NCI-H2227 treated with DMSO at 0.1 percent for 48 hours (cell line): ENCODE measurements at regions not wholly inside any gene's neighbourhood (a gene's known extent, or its start where the extent isn't known, plus 50 kb on each side); places are given as distances from the start of the nearest gene placed in this dataset.
A peak's percentile ranks its signal among the peaks of the same experiment; 100 is the strongest.

Experiments
- DNase-seq: peaks from one replicate; lab custom pipeline; 2025; lab: John Stamatoyannopoulos, UW

DNA sequence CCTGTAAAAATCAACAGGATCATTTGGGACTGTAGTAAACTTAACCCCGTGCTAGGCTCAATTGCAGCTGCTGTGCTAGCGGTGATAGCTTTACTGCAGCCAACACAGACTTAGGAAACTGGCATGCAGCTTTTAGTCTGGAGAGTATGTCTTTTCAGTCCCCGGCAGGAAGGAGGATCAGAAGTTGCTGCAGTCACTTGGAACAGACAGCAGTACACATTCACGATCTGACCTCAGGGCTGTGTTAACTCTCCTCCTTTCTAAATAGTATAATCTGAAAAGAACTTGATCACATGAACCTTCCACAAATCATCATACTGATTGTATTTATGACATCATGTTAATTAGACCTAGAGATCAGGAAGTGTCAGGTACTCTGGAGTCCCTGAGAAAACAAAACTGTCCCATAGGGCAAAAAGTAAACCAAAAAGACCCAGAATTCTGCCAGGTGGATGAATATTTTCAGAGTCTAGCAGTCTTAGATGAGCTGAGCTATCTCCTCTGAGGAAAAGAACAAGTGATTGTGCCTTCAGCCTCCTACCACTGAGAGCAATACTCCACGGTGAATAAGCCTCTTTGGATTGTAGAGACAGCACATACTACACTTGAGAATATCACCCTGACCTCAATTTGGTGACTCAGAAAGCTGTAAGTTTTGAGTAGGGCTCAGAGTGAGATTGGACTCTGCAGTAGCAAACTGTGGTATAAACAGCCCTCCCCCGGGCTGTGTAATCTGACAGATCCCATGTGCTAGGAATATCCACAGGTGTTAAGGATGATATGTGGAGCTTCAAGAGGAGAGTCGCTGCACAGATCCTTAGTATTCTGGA lies 181.0 kb upstream of the GPR12 start:
- DNase-seq, result no peak

DNA sequence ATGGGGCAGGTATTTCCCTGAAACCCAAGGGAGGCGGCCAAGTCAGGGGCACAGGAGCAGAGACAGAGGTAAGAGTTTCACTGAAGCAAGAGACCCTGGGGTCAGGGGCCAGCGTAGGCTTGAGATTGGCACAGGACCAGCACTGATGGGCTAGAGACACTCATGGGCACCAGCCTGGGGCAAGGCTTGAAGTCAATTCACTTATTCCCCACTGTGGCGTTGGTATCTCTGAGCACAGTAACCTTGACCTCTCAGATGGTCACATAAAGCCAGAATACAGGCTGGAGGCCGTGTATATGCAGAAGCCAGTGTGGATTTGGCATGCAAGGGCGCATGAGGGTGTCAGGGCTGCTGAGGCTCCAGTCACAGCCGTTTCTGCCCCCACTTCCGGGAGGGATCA lies 173.5 kb upstream of the GPR12 start:
- no peak for DNase-seq

DNA sequence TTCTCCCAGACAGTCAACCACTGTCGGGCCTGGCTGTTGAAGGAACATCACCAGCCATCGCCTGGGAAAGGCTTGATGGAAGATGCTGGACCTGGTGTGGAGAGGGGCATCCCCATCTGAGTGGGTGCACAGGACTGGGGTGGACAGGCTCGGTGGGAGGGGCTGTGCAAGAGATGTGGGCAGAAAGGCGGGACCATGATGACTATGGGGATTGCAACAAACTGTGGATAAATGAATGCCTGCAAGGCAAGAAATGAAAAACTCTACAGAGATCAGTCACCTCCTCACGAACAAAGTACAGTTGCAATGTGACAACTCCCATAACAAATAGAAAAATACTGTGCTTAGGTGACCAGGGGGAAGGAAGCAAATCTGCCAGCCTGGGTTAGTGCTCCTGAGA lies 171.9 kb upstream of the GPR12 start:
- DNase-seq, result no peak

DNA sequence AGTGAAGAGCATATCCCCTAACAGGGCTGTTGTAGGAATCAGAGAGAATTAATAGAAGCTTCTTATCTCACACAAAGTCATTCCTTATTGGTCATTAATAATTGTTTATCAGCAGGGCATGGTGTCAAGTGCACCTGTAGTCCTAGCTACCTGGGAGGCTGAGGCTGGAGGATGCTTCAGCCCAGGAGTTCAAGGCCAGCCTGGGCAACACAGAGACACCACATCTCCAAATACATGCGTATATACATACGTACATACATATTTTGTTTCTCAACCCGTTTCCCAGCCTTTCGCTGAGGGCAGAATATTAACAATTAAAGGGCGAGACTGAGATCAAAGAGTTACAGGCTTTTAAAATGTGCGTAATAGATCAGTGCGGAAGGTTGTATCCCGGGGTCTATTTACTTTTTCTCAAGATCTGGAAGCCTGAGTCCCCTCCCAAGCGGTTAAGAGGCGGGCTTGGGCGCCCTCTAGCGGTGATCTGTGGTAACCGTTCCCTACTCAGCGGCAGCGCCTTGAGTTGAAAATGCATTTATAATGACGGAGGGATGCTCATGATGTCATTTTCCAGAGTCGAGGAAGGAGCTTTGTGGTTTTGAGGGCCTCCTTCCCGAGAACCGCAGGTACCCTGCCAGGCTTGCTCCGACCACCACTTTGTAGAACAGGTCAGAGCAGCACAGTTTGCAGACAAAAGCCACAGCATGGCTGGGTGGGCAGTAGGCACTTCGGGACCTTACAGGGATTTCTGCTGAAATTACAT lies 169.6 kb upstream of the GPR12 start:
- peak; percentile 81 for DNase-seq

DNA sequence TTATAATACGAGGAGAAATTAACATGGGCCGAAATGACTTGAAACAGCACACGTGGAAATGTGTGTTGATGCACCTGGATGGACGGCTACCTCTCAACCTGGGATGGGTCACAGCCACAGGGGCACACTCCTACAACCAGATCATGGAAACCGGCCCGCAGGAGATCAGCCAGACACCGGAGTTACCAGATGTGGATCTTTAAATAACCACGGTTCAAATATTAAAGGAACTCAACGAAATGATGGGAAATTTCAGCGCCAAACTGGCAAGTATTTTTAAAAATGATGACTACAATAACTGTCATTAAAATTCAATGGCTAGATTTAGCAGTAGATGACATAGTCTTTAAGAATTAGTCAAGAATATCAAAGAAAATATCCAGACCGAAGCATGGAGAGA lies 166.9 kb upstream of the GPR12 start:
- no peak for DNase-seq

DNA sequence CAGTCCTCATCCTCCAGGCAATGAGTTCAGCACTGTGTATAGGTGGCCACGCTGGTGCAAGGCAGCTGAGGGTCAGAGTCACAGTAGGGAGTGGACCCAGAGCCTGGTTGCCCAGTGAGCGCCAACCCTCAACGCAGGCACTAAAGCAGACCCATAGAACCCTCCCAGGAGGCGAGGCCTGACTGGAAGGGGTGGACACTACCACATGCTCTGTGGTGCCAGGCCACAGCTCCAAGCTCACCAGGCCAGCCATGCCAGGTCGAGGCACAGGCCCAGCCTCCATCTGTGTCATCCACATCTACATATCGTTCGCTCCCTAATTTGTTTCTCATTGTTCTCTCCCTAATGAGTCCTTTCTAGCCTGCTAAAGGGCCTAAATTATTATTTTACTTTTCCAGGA lies 165.8 kb upstream of the GPR12 start:
- DNase-seq, result no peak

DNA sequence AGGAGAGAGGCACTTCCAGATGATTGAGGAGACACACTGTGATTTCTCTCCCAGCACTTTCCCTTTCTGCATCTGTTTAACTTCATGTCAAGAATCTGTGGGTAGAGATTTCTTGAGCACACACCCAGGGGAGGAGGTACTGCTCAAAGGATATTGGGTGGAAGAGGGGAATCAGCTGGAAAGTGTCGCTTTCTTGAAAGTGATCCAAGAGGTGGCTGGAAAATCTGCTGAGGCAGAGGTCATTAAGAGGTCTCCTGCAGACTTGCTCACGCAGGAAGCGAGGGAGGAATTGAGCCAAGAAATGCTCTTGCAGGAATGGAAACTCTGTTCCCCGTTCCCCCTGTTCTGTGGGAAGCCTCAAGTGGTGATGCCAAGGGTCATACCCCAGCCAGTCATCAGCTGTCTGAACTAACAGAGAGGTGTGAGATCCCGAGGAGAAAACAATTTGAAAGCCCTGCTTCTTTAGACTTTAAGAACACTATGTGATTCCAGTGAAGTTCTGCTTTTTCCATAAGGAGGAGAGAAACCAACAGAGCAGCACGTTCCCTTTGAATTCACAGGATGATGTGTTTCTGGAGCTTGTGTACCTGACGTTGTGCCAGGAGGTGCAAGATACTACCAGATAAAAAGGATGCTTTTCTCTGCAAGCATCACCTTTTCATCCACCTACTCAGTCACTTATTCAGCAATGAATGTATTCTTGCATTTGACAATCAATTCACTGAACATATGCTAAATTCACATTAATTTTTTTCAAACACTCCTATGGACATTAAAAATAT lies 163.4 kb upstream of the GPR12 start:
- peak; percentile 28 for DNase-seq

DNA sequence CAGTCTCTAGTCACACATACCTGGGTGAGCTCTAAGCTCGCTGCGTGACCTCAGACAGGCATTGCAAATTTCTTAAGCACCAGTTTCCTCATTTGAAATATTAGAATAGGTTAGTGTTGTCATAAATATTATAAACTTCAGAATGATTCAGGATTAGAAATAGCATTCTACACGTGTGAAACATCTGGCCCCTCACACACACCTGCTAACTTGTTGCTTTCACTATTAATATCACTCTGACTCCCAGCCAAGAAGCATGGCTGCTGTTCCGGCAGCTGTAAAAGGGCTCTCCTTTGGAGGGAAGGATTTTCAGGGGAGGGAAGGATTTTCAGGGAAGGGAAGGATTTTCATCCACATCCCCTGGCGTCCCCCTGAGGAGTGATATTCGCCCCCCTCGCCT lies 161.3 kb upstream of the GPR12 start:
- DNase-seq, result no peak

DNA sequence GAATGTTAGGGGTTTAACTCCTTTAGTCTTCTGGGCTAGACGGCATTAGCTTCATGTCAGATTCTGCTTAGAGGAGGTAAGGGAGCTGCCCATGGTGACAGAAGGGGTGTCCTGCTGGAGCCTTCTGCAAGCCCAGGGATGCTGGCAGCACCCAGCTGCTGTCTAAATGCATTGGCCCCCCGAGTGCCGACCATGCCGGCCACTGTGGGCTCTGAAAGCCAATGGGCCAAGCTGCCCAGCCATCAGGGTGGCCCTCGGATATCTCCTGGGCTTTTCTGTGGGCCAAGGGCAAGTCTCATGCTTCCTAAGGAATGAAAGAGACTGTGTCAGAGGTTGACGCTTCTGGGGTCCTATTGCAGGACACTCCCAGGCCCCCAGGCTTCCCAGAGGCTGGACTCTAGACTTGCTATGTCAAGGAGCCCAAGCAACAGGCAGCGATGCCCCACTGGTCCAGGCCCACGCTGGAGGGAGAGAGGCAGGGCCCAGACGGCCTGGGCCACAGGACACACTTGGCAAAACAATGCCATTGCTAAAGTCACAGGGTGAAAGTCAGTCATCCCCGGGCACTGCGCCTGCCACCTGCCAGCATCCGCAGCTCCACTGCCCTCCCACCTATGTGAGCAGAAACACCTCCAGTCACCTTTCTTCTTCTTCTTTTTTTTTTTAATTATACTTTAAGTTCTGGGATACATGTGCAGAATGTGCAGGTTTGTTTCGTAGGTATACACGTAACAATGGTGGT lies 160.2 kb upstream of the GPR12 start:
- no peak for DNase-seq

DNA sequence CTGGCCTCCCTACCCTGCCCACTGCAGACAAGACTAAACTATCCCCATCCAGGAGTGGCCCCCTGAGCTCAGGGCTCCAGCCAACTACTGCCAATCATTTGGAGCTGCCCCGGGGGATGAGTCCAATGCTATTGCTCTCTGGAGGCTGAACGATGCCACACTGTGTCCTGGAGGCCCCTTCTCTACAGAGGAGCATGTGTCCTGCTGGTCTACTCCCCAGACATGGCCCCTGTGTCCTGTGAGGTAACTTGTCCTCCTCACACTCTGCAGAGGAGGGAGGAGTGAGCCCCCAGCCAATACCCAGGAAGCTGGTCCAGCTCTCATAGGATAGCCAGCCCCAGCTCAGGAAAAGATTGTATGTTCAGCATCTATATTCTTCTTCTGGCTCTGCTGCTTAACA lies 159.1 kb upstream of the GPR12 start:
- DNase-seq, result no peak

DNA sequence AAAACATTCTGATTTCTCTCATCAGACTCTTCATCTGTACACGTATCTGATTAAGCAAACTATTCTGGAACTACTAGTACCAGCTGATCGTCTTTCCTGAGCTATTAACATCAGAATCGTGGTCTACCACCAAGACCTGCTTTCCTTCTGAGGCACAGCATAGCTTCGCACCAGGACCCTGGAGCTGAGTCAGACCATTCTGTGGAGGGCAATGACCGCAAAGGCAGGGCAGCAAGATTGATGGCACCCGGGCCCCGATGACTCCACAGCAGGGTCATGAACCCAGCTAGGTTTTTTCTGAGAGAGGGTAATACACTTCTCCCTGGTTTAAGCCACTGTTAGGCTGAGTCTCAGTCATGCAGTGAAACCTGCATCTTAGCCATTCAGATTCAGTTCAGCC lies 158.7 kb upstream of the GPR12 start:
- DNase-seq, result no peak

DNA sequence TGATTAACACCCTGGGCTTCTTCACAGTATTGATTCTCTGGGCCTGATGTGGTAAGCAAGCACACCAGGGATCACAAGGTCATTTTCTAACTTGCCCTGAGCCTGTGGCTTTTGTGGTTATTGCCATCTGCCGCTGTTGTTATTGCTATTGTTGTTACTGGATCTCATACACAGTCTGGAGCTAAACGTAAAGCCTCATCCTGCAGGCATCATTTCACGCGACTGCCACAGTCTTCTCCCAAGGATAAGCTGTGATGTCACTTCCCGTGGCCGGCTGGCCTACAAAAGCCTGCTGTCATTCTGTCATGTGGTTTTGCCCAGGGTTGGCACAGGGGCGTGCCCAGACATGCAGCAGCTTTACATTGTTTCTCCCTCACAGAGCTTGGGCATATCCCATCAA lies 154.0 kb upstream of the GPR12 start:
- DNase-seq, result peak; percentile 34

DNA sequence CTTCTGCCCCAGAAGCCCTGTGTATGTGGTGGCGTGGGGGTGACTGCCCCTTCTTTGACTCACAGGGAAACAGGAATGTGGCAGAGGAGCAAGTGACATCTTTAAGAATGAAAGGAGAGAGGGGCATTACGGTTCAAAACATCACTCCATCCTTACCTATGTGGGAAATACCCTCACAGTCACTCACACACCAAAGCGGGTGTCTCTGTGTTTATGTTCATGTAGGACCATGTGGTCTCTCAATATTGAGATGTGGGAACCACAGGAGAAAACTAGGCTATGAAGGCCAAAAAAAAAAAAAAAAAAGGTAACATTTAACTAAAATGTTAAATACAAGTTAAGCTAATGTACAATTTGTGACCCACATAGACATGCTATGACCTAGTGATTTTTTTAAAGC lies 153.6 kb upstream of the GPR12 start:
- no peak for DNase-seq

DNA sequence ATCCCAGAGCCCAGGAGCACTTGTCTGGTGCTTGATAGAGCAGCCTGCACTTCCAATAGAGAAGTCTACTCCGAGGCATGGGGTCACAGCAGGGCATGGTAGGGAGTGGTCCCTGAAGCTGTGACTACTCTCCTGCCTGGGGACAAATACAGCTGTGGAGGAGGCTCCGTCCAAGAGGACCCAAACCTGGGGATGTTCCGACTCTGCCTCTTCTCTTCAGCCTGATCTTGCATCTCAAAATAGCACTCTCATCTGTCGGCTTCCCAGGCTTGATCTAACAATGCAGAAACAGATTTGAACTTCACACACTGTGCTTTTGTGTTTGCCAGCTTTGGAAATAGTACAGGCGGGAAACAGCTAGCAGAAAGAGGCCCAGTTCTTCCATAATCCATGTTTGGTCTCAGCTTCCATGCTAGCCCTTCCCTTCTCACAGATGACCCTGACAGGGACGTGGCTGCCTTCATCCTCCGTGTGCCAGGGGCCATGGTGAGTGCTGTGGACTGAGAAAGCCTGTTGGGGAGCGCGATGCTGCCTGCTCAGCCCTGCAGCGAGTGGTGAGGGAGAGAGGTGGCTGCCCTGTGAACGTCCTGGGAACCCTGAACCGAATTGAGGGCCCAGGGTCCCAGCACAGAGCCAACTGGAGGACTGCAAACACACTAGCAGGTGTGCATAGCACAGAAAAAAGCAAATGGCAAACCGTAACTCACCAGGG lies 150.3 kb upstream of the GPR12 start:
- no peak for DNase-seq

DNA sequence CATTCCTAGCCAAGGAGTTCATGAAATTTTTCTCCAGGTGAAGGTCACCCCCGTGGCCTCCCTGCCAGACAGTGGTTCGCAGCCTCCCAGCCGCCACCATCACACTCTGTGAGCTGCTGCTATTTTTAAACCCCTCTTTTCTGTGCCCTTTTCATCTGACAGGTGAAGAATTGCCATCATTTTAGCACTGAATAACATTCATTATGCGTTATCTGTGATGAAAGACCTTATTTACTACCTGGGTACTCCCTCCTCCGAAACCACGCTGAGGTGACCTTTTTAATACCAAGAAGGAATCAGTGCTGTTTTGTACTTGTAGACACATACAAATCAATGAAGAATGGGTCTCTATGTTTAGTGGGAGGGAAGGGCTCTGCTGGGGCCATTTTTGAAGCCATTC lies 148.9 kb upstream of the GPR12 start:
- peak; percentile 80 for DNase-seq

DNA sequence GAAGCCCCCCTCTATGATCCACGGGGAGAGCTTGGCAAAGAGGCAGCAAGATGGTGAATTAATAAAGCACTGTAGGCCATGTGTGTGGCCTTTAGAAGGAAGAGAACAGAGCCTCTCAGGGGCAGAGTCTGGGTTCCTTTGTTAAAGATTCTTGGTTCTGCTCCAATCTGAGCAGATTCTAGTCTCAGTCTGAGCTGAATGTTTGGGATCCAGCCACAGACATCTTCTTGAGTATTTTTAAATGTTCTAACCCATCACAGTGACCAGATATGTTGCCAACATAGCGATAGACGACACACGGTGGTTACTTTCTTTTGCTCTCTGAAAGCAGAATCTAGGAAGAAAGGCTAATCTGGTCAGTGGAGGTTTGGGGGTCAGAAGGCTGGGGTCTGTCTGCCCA lies 147.5 kb upstream of the GPR12 start:
- DNase-seq, result no peak

DNA sequence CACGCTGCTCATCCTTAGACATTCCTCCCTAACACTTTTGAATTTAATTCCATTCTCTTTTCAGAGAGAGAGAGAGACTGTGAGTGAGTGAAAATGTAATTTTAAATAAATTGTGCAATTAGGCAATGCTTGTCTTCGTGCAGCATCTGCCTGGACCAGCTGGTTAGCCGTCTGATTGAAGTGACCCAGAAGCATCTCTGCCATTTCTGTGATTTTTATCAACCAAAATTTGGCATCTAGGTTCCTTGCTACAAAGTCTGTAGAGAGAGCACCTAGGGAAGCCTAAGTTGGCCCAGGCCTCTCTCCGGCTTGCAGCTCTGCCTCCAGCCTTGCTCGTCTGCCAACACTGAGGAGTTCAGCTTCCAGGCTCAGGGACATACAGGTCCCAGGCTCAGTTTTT lies 138.6 kb upstream of the GPR12 start:
- DNase-seq, result no peak

DNA sequence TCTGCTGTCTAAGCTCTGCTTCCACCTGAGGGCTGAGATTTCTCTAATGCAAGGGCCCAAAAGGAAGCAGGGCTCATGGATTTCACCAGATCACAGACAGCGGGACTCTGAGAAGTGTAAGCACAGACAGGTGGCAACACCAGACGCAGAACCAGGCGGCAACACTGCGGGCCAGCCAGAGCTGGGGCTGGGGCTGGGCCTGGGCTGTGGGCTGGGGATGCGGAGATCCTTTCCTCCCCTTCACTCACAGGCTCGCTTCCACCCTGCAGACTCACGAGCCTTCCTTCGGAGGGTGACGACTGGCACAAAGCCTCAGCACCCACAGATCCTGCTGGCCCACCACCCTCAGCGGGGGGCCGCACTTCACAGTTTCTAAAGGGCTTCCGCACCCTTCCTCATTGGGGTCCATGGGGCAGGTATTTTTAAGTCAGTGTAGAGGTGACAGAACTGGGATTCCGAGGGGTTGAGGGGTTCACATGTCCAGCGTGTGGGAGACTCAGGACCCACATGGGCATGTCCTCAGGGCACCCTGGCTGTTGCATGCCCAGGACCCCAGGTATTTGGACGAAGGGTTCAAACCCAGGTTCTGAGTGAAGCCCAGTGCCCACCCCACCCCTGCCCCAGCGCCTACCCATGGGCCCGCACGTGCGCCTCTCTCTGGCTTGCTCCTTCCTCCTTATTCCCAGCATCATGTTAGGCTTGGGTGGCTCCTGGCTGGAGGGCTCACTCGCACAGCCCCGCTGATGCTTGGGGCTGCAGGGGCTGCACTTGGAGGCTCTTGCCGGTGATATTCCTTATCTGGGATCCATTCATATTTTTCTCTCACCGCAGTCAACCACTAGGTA lies 137.3 kb upstream of the GPR12 start:
- DNase-seq, result no peak

DNA sequence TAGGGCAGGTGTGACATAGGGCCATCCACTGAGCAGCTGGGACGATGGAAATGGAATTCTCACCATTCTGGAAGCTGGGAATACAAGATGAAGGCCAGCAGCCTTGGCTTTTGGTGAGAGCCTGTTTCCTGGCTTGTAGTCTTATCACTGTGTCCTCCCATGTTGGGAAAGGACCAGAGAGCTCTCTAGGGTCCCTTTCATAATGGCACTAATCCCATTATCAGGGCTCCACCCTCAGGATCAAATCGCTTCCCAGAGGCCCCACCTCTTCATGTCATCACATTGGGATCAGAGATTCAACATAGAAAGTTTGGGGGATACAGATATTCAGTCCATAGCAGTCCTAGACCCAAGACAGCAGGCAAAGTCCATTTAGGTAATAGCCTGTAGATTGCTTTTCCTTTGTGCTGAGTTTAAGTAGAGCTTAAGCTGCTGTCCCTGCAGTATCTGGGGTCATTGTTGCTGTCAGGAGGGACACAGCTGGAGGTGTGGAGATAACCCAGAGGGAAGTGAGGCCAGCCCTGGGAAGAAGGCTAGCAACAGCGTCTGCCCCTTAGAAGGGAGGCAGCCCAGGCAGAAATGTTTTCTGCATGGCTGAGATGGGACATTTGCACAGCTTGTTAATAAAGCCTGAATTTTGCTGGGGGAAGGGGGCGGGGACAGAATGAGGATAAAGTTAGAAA lies 136.5 kb upstream of the GPR12 start:
- no peak for DNase-seq
